HG02763 (cell line): ENCODE measurements at regions not wholly inside any gene's neighbourhood (a gene's known extent, or its start where the extent isn't known, plus 50 kb on each side); places are given as distances from the start of the nearest gene placed in this dataset.
"Not testable (repeated sequence)": the region's sequence is repeated elsewhere in the genome, so short reads cannot be mapped to it uniquely, and the experiment has no call there.

Experiments
- ATAC-seq: cut with Tn5 transposase; IDR thresholded peaks from one replicate; pipeline ENCODE4 v1.9.1; 2021; ENCODE audit warnings: mild to moderate bottlenecking, moderate library complexity; ENCODE audit not compliant: unreplicated experiment

GRCh38 chr18:66440433-66440832, 163.5 kb downstream of the CDH19 start:
- ATAC-seq = no peak

GRCh38 chr18:66439670-66440069, 164.2 kb downstream of the CDH19 start:
- no peak for ATAC-seq

- no peak for ATAC-seq
Measured at GRCh38 chr18:66438711-66439536, 165.0 kb downstream of the CDH19 start.

GRCh38 chr18:66432636-66433035, 171.3 kb downstream of the CDH19 start:
- no peak for ATAC-seq

- no peak for ATAC-seq
Measured at GRCh38 chr18:66428795-66429194, 175.1 kb downstream of the CDH19 start.

GRCh38 chr18:66419400-66419799, 184.5 kb downstream of the CDH19 start:
- ATAC-seq = no peak

GRCh38 chr18:66410692-66411091, 193.2 kb downstream of the CDH19 start:
- no peak for ATAC-seq

- ATAC-seq = no peak
Measured at GRCh38 chr18:66395671-66396218, 208.1 kb downstream of the CDH19 start.

- ATAC-seq = no peak
Measured at GRCh38 chr18:66393463-66393862, 210.4 kb downstream of the CDH19 start.

GRCh38 chr18:66377291-66377690, 226.6 kb downstream of the CDH19 start:
- no peak for ATAC-seq

GRCh38 chr18:66375391-66375790, 228.5 kb downstream of the CDH19 start:
- ATAC-seq = not testable (repeated sequence)

- no peak for ATAC-seq
Measured at GRCh38 chr18:66346833-66347588, 256.9 kb downstream of the CDH19 start.

- no peak for ATAC-seq
Measured at GRCh38 chr18:66344227-66344626, 259.7 kb downstream of the CDH19 start.

- ATAC-seq = no peak
Measured at GRCh38 chr18:66342577-66342976, 261.3 kb downstream of the CDH19 start.

- ATAC-seq = no peak
Measured at GRCh38 chr18:66334534-66334933, 269.4 kb downstream of the CDH19 start.

GRCh38 chr18:66329716-66330115, 274.2 kb downstream of the CDH19 start:
- ATAC-seq = no peak

GRCh38 chr18:66328296-66328878, 275.5 kb downstream of the CDH19 start:
- ATAC-seq = no peak

- ATAC-seq = no peak
Measured at GRCh38 chr18:66325251-66325650, 278.6 kb downstream of the CDH19 start.

- no peak for ATAC-seq
Measured at GRCh38 chr18:66324616-66325015, 279.3 kb downstream of the CDH19 start.

GRCh38 chr18:66317243-66318090, 286.4 kb downstream of the CDH19 start:
- ATAC-seq = no peak

GRCh38 chr18:66316701-66317100, 287.2 kb downstream of the CDH19 start:
- no peak for ATAC-seq
